ENCODE measurements at regions not wholly inside any gene's neighbourhood (a gene's known extent, or its start where the extent isn't known, plus 50 kb on each side); places are given as distances from the start of the nearest gene placed in this dataset.

GRCh38 chrX:45980726-45981125 is 564.5 kb downstream of the ZNF674 start:
- TF ChIP-seq CTCF (IDR thresholded peaks at IDR 0.05) (no peak), ZFX (IDR thresholded peaks at IDR 0.05; ENCODE audit: borderline replicate concordance) (no peak)
